ENCODE measurements at regions not wholly inside any gene's neighbourhood (a gene's known extent, or its start where the extent isn't known, plus 50 kb on each side); places are given as distances from the start of the nearest gene placed in this dataset.

DNA sequence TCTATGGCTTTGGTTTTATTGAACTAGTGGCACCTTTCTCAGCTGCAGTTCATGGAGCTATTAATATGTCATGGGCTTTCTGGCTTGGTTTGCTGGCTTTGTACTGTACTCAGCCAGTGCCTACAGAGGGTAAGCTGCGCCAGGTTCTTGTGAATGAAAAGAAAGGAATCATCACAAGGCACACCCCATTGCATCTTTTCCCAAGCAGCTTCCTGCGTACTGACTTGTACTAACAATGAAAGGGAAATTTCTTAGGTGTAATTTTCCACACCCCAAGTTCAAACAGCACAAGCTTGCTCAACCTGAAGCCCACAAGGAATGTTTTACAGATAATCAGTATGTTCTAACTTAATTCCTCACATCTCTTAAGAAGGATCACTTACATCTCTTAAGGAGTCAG lies 78.0 kb upstream of the TNFSF18 start:
- FAIRE-seq (no peak), DNase-seq (ENCODE audit: insufficient read length, low spot score) (no peak)
- TF ChIP-seq, protein P1, sequence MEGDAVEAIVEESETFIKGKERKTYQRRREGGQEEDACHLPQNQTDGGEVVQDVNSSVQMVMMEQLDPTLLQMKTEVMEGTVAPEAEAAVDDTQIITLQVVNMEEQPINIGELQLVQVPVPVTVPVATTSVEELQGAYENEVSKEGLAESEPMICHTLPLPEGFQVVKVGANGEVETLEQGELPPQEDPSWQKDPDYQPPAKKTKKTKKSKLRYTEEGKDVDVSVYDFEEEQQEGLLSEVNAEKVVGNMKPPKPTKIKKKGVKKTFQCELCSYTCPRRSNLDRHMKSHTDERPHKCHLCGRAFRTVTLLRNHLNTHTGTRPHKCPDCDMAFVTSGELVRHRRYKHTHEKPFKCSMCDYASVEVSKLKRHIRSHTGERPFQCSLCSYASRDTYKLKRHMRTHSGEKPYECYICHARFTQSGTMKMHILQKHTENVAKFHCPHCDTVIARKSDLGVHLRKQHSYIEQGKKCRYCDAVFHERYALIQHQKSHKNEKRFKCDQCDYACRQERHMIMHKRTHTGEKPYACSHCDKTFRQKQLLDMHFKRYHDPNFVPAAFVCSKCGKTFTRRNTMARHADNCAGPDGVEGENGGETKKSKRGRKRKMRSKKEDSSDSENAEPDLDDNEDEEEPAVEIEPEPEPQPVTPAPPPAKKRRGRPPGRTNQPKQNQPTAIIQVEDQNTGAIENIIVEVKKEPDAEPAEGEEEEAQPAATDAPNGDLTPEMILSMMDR (IDR thresholded peaks at IDR 0.05; ENCODE audit: insufficient read depth, missing control alignments) = no peak

- TF ChIP-seq, protein P1 (IDR thresholded peaks at IDR 0.05; ENCODE audit: insufficient read depth, missing control alignments) = no peak
- FAIRE-seq = no peak
- DNase-seq (ENCODE audit: insufficient read length, low spot score) = no peak
These were observed 76.9 kb upstream of the TNFSF18 start for GRCh38 chr1:173127369-173128307.

- no peak for DNase-seq (ENCODE audit: insufficient read length, low spot score)
- FAIRE-seq = no peak
- TF ChIP-seq, protein P1 (IDR thresholded peaks at IDR 0.05; ENCODE audit: insufficient read depth, missing control alignments) = no peak
These were observed 75.7 kb upstream of the TNFSF18 start for GRCh38 chr1:173126421-173126820.

DNA sequence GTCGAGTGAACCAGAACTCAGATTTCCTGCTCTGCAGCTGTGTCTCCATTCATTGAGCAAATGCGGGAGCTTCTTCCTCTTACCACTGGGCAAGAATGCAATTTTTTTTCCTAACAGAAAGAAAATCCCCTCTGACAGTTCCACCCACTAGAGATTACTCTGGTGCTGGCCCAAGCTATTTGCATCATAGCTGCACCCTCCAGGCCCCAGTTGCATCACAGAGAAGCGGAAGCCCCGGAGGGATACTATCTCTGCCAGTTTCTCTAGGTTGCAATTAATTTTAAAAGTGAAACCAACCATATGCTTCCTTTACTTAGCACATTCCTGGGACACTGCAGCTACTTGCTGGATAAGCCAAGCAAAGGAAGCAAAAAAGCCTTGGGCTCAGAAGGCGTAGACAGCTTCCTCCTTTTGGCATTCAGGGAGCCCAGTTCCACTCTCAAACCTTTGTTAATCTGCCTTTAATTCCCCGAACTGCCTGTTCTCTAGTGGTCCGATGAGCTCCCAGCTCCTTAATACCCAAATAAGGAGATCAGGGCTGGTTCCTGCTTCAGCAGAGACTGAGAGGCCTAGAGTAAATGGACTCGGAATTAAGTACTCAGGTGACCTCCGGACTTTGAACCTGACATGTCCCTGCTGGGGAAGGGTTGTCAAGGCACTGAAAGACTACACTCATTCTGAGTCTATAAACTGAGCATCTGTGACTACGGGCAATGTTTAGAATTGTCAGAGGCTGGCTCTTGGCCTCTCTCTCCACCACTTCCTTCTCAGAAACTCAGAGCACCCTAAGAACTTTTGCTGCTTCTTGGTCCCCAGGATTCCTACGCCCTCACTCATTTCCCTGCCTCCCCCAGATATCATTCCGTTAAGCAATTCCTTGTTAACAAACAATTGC lies 72.5 kb upstream of the TNFSF18 start:
- FAIRE-seq (peak; percentile 71), DNase-seq (ENCODE audit: insufficient read length, low spot score) (no peak)
- TF ChIP-seq, protein P1 (IDR thresholded peaks at IDR 0.05; ENCODE audit: insufficient read depth, missing control alignments) = no peak

- TF ChIP-seq, protein P1 (IDR thresholded peaks at IDR 0.05; ENCODE audit: insufficient read depth, missing control alignments) = no peak
- FAIRE-seq (no peak), DNase-seq (ENCODE audit: insufficient read length, low spot score) (no peak)
These were observed 71.7 kb upstream of the TNFSF18 start for GRCh38 chr1:173122344-173122935.

- FAIRE-seq (peak; percentile 21), DNase-seq (ENCODE audit: insufficient read length, low spot score) (no peak)
- TF ChIP-seq, protein P1 (IDR thresholded peaks at IDR 0.05; ENCODE audit: insufficient read depth, missing control alignments) = no peak
These were observed 67.7 kb upstream of the TNFSF18 start for GRCh38 chr1:173118404-173118803.
